Activated B cell treated with CpG ODN at 0.5 μM for 24 hours (primary cell): ENCODE measurements at regions not wholly inside any gene's neighbourhood (a gene's known extent, or its start where the extent isn't known, plus 50 kb on each side); places are given as distances from the start of the nearest gene placed in this dataset.

Source experiments
- ATAC-seq: fragments of 200-7000 bp; cut with Tn5 transposase; one replicate; pipeline ENCODE4 v1.10.0; 2021; ENCODE audit warnings: low read depth, mild to moderate bottlenecking, moderate library complexity
- CTCF ChIA-PET: fragments of 350-600 bp; sonication (Branson Sonifier 250); formaldehyde crosslinking; loops from one replicate; lab custom pipeline; 2021; ENCODE audit warnings: antibody characterized with exemption; lab: Charles Lee
- POLR2A ChIA-PET: fragments of 350-600 bp; sonication (Branson Sonifier 250); formaldehyde crosslinking; loops from one replicate; lab custom pipeline; 2021; ENCODE audit warnings: antibody characterized with exemption; lab: Charles Lee
- DNase-seq: peaks from one replicate; pipeline ENCODE4 v3.0.0; 2022
- H3K27ac Mint-ChIP-seq: one replicate; pipeline ENCODE4 v1.8.0; 2020; ENCODE audit warnings: mixed read lengths
- H3K27me3 Mint-ChIP-seq: one replicate; pipeline ENCODE4 v1.8.0; 2021; ENCODE audit warnings: mixed read lengths
- H3K36me3 Mint-ChIP-seq: one replicate; pipeline ENCODE4 v1.8.0; 2021; ENCODE audit warnings: low read depth, mixed read lengths
- H3K4me1 Mint-ChIP-seq: one replicate; pipeline ENCODE4 v1.8.0; 2021; ENCODE audit warnings: mixed read lengths
- H3K4me3 Mint-ChIP-seq: one replicate; pipeline ENCODE4 v1.8.0; 2020; ENCODE audit warnings: mild to moderate bottlenecking, mixed read lengths
- H3K9me3 Mint-ChIP-seq: one replicate; pipeline ENCODE4 v1.8.0; 2020; ENCODE audit warnings: mixed read lengths
- intact Hi-C: fragments of 100-400 bp; cut with micrococcal nuclease; formaldehyde crosslinking; loops from one replicate; pipeline ENCODE4 v1.15.1; 2024
- TF ChIP-seq, protein P1 (sequence below): fragments of 200-600 bp; IDR thresholded peaks from one replicate; pipeline ENCODE4 v1.8.0; 2022; ENCODE audit warnings: antibody characterized with exemption, mild to moderate bottlenecking

DNA sequence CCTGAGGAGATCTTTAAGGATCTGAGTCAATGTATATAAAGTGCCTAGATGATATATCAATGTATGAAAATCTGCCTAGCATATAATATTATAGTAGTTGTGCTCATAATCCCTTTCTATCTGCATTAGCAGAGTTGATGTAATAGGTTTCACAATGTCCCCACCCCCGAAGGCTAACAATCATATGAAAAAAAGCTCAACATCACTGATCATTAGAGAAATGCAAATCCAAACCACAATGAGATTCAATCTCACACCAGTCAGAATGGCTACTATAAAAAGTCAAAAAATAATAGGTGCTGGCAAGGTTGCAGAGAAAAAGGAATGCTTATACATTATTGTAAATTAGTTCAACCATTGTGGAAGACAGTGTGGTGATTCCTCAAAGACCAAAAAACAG is 147.8 kb upstream of the DPT start:
- DNase-seq = no peak
- H3K4me3 Mint-ChIP-seq = no peak overlapping the region
- H3K9me3 Mint-ChIP-seq = no peaks in the 10 kb centered on the region
- ChIA-PET POLR2A (no interaction called here), CTCF (no interaction called here)
- no peak for ATAC-seq
- peaks cover 1% of the 10 kb centered on the region for H3K27me3 Mint-ChIP-seq
- intact Hi-C loops = no loop called here
- TF ChIP-seq, protein P1, sequence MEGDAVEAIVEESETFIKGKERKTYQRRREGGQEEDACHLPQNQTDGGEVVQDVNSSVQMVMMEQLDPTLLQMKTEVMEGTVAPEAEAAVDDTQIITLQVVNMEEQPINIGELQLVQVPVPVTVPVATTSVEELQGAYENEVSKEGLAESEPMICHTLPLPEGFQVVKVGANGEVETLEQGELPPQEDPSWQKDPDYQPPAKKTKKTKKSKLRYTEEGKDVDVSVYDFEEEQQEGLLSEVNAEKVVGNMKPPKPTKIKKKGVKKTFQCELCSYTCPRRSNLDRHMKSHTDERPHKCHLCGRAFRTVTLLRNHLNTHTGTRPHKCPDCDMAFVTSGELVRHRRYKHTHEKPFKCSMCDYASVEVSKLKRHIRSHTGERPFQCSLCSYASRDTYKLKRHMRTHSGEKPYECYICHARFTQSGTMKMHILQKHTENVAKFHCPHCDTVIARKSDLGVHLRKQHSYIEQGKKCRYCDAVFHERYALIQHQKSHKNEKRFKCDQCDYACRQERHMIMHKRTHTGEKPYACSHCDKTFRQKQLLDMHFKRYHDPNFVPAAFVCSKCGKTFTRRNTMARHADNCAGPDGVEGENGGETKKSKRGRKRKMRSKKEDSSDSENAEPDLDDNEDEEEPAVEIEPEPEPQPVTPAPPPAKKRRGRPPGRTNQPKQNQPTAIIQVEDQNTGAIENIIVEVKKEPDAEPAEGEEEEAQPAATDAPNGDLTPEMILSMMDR = no peak
- no peaks in the 10 kb centered on the region for H3K36me3 Mint-ChIP-seq
- no peak overlapping the region for H3K27ac Mint-ChIP-seq
- H3K4me1 Mint-ChIP-seq = no peaks in the 10 kb centered on the region

DNA sequence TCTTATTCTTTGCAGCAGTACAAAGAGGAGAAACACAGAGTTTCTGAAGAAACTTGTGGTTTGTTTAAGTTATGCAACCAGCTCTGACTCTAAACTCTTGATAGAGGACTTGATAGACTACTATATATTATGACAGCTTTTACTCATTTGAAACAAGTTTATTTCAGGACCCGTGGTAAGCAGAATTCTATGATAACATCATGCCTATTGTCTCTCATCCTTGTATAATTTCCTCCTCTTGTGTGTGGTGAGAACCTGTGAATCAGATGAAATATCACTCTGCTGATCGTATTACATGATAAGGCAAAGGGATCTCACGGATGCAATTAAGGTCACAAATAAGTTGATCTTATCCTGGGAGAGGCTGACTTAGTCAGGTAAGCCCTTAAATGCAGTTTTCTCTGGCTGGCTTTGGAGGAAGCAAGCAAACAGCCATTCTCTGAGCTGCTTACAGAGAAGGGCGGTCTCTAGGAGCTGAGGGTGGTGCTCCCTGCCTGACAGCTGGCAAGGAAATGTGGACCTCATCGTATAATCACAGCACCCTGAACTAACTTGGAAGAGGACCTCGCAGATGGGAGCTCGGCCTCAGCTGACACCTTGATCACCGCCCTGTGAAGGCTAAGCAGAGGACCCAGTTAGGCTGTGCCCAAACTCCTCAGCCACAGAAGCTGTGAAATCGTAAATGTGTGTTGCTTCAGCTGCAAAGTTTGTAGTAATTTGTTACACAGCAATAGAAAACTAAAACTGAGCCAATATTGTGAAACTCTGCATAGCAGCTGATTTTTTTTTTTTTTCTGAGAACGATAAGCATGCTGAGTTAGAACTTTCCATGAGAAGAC is 151.1 kb upstream of the DPT start:
- Mint-ChIP-seq H3K27ac (no peak overlapping the region), H3K36me3 (no peaks in the 10 kb centered on the region), H3K4me1 (no peaks in the 10 kb centered on the region), H3K27me3 (no peaks in the 10 kb centered on the region), H3K4me3 (no peak overlapping the region), H3K9me3 (peaks cover 3% of the 10 kb centered on the region)
- ChIA-PET POLR2A (no interaction called here), CTCF (no interaction called here)
- TF ChIP-seq, protein P1 = no peak
- DNase-seq (no peak), ATAC-seq (no peak)
- intact Hi-C loops = no loop called here

DNA sequence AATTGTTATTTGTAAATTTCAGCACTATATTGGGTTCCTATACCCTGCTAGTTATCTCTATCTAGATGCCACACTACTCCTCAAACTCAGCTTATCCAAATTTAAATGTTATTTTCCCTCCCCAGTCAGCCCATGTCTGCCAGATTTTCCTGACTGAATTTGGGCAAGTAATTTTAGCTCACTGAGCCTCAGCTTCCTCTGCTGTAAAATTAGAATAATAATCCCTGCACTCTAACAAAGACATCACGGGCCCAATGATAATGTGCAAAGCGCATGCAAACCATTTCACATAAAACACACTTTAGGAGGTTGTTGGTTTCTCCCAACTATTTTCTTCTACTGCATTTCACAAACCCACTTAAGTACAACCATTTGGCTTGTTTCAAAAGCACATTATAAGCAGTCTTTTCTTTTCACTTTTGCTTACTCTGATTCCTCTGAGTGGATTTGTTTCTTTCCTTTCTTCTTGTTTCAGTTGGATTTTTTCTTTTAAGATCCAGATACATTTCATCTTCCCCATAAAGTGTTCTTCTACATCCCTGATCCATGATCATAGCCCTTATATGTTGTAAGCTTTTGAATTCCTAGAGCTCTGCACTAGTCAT is 152.8 kb upstream of the DPT start:
- Mint-ChIP-seq H3K27ac (no peak overlapping the region), H3K4me3 (no peak overlapping the region), H3K27me3 (no peaks in the 10 kb centered on the region), H3K9me3 (peaks cover 3% of the 10 kb centered on the region), H3K36me3 (no peaks in the 10 kb centered on the region), H3K4me1 (no peaks in the 10 kb centered on the region)
- ATAC-seq (no peak), DNase-seq (no peak)
- CTCF ChIA-PET = no interaction called here
- POLR2A ChIA-PET = no interaction called here
- intact Hi-C loops = no loop called here
- TF ChIP-seq, protein P1 = no peak

DNA sequence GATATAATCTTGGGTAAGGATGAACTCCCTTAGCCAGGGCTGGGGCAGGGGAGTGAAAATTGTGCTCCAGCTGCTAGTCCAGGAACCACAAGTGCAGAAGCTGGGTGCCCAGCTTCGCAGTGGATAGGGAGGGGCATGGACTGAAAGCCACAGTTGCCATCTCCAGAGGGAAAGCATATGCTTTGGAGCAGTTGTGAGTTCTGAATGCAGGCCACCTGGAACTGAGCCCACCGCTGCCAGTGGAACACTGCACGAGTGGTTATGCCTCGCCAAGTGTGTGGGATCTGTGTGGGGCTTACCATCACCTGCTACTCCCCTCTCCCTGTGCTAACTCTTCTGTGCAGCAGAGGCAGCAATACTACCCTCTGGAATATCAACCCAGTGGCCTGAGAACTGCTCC is 158.4 kb upstream of the DPT start:
- ATAC-seq (no peak), DNase-seq (no peak)
- CTCF ChIA-PET = no interaction called here
- no peaks in the 10 kb centered on the region for H3K36me3 Mint-ChIP-seq
- TF ChIP-seq, protein P1 = no peak
- peaks cover 7% of the 10 kb centered on the region for H3K27me3 Mint-ChIP-seq
- peaks cover 6% of the 10 kb centered on the region for H3K9me3 Mint-ChIP-seq
- H3K4me1 Mint-ChIP-seq = no peaks in the 10 kb centered on the region
- intact Hi-C loops = no loop called here
- H3K4me3 Mint-ChIP-seq = no peak overlapping the region
- no peak overlapping the region for H3K27ac Mint-ChIP-seq
- POLR2A ChIA-PET = no interaction called here

DNA sequence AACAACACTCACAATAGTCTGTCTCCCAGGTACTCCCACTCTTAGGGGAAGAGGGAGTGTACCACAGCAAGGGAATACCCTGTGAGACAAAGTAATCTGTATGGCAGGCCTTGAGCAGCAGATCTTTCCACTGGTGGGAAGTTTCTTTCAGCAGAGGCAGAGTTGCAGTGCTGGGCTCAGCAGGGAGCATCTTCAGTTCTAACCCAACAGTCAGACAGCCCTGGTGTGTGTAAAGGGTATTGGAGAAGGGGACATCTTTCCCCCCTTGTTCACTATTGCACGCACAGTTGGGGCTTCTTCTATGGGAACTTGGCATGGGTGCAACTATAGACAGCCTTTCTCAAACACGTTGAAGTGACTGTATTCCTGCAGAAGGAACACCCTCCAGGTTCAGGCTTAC is 159.4 kb upstream of the DPT start:
- ChIA-PET CTCF (no interaction called here), POLR2A (no interaction called here)
- Mint-ChIP-seq H3K27me3 (peaks cover 7% of the 10 kb centered on the region), H3K27ac (no peak overlapping the region), H3K36me3 (no peaks in the 10 kb centered on the region), H3K4me3 (no peak overlapping the region), H3K4me1 (no peaks in the 10 kb centered on the region), H3K9me3 (peaks cover 6% of the 10 kb centered on the region)
- TF ChIP-seq, protein P1 = no peak
- no peak for ATAC-seq
- intact Hi-C loops = no loop called here
- no peak for DNase-seq
